ENCODE measurements at regions not wholly inside any gene's neighbourhood (a gene's known extent, or its start where the extent isn't known, plus 50 kb on each side); places are given as distances from the start of the nearest gene placed in this dataset.
A peak's percentile ranks its signal among the peaks of the same experiment; 100 is the strongest.
"Not testable (repeated sequence)": the region's sequence is repeated elsewhere in the genome, so short reads cannot be mapped to it uniquely, and the experiment has no call there.

- H3K27me3 ChIP-seq (ENCODE audit: insufficient read depth in 3 of 3, low read length in 2 of 3): no peaks in the 10 kb centered on the region
- no peak overlapping the region for H3K4me3 ChIP-seq
- intact Hi-C loops (cut with DNase I): no loop called here
- H3K4me1 ChIP-seq: no peaks in the 10 kb centered on the region
- peak in 1 of 2 donors; percentile 15 for DNase-seq
- no peak overlapping the region for H3K27ac ChIP-seq
- H3K9me3 ChIP-seq: no peaks in the 10 kb centered on the region
- no peaks in the 10 kb centered on the region for H3K36me3 ChIP-seq (ENCODE audit: insufficient read depth in 1 of 2, low read depth in 1 of 2)
- ATAC-seq: peak in 1 of 4 donors; percentile 48
- TF ChIP-seq CTCF (IDR thresholded peaks at IDR 0.05): no peak
- 52 to 59% (median 52%) methylated on average over 5 of the region's 5 CpGs for WGBS, 3 donors
Measured at GRCh38 chr18:22709288-22710060, 223.7 kb upstream of the RBBP8 start.

- no peak for DNase-seq
- Histone ChIP-seq H3K36me3 (ENCODE audit: insufficient read depth in 1 of 2, low read depth in 1 of 2) (no peaks in the 10 kb centered on the region), H3K27ac (peak overlapping the region; percentile 36), H3K27me3 (ENCODE audit: insufficient read depth in 3 of 3, low read length in 2 of 3) (no peaks in the 10 kb centered on the region), H3K4me3 (peak overlapping the region; percentile 53), H3K9me3 (no peaks in the 10 kb centered on the region), H3K4me1 (no peaks in the 10 kb centered on the region)
- ATAC-seq: no peak
- 34 to 45% (median 40%) methylated on average over 5 of the region's 5 CpGs for WGBS, 3 donors
- intact Hi-C loops (cut with DNase I): no loop called here
- TF ChIP-seq CTCF (IDR thresholded peaks at IDR 0.05): no peak
Measured at GRCh38 chr18:22710673-22711191, 222.4 kb upstream of the RBBP8 start.

- no peak for TF ChIP-seq CTCF (IDR thresholded peaks at IDR 0.05)
- peak in 3 of 4 donors; percentile 66 to 74 (median 68) for ATAC-seq
- DNase-seq: peak in 1 of 2 donors; percentile 53
- peak overlapping the region; percentile 53 for H3K4me3 ChIP-seq
- intact Hi-C loops (cut with DNase I): no loop called here
- 28 to 30% (median 30%) methylated on average over 7 of the region's 7 CpGs for WGBS, 3 donors
- no peaks in the 10 kb centered on the region for H3K9me3 ChIP-seq
- no peaks in the 10 kb centered on the region for H3K27me3 ChIP-seq (ENCODE audit: insufficient read depth in 3 of 3, low read length in 2 of 3)
- no peaks in the 10 kb centered on the region for H3K4me1 ChIP-seq
- H3K27ac ChIP-seq: peak overlapping the region; percentile 36
- no peaks in the 10 kb centered on the region for H3K36me3 ChIP-seq (ENCODE audit: insufficient read depth in 1 of 2, low read depth in 1 of 2)
Measured at GRCh38 chr18:22711192-22711685, 221.9 kb upstream of the RBBP8 start.

GRCh38 chr18:22713511-22713910, 219.6 kb upstream of the RBBP8 start:
- no peak for TF ChIP-seq CTCF (IDR thresholded peaks at IDR 0.05)
- intact Hi-C loops (cut with DNase I): no loop called here
- 67 to 72% (median 70%) methylated on average over 1 of the region's 1 CpG for WGBS, 3 donors

GRCh38 chr18:22717536-22717935, 215.6 kb upstream of the RBBP8 start:
- H3K27ac ChIP-seq; ATAC-seq; DNase-seq; H3K27me3 ChIP-seq (ENCODE audit: insufficient read depth in 3 of 3, low read length in 2 of 3); H3K36me3 ChIP-seq (ENCODE audit: insufficient read depth in 1 of 2, low read depth in 1 of 2); H3K4me3 ChIP-seq; intact Hi-C loops (cut with DNase I); H3K9me3 ChIP-seq; H3K4me1 ChIP-seq: not testable (repeated sequence)
- WGBS, 3 donors: 82 to 95% (median 90%) methylated on average over 7 of the region's 7 CpGs

More at GRCh38 chr18:22713511-22713910, 219.6 kb upstream of the RBBP8 start:
- H3K36me3 ChIP-seq (ENCODE audit: insufficient read depth in 1 of 2, low read depth in 1 of 2): no peaks in the 10 kb centered on the region
- no peaks in the 10 kb centered on the region for H3K4me1 ChIP-seq
- ATAC-seq (no peak), DNase-seq (no peak)
- no peaks in the 10 kb centered on the region for H3K9me3 ChIP-seq
- no peak overlapping the region for H3K27ac ChIP-seq
- peaks cover 0 to 3% (median 0%) of the 10 kb centered on the region in 3 donors for H3K27me3 ChIP-seq (ENCODE audit: insufficient read depth in 3 of 3, low read length in 2 of 3)
- no peak overlapping the region for H3K4me3 ChIP-seq

Measured in psoas muscle (tissue), 7 donors.